ENCODE measurements at regions not wholly inside any gene's neighbourhood (a gene's known extent, or its start where the extent isn't known, plus 50 kb on each side); places are given as distances from the start of the nearest gene placed in this dataset.
"Not testable (repeated sequence)": the region's sequence is repeated elsewhere in the genome, so short reads cannot be mapped to it uniquely, and the experiment has no call there.

- Histone ChIP-seq H4K8ac (replicated peaks; ENCODE audit: insufficient read length, low read depth, low read length) (no peak overlapping the region), H3K9ac (ENCODE audit: extremely low read depth, insufficient read length, low read length) (no peak overlapping the region), H2BK20ac (ENCODE audit: low read depth, low read length, poor library complexity, severe bottlenecking) (no peak overlapping the region), H3K56ac (ENCODE audit: insufficient read length, low read depth, low read length) (no peak overlapping the region), H2AK5ac (ENCODE audit: insufficient read length, low read length) (no peak overlapping the region), H3K23me2 (ENCODE audit: insufficient read length, low read depth, low read length, poor library complexity, severe bottlenecking) (no peaks in the 10 kb centered on the region), H4K91ac (ENCODE audit: insufficient read length, low read depth, low read length) (no peak overlapping the region), H2BK12ac (ENCODE audit: insufficient read length, low read depth, low read length) (no peak overlapping the region), H3K4me1 (ENCODE audit: insufficient read depth, low read length) (no peaks in the 10 kb centered on the region), H3K23ac (ENCODE audit: insufficient read length, low read depth, low read length) (no peak overlapping the region), H2BK5ac (ENCODE audit: insufficient read length, low read length) (no peak overlapping the region), H2BK15ac (ENCODE audit: low read depth, low read length) (no peak overlapping the region), H3T11ph (ENCODE audit: low read length) (no peak overlapping the region), H3K27ac (ENCODE audit: insufficient read length, low read depth, low read length) (no peak overlapping the region), H2AFZ (ENCODE audit: low read length) (no peak overlapping the region), H3K4ac (ENCODE audit: low read depth, low read length) (no peak overlapping the region), H2BK120ac (ENCODE audit: low read depth, low read length, poor library complexity, severe bottlenecking) (no peak overlapping the region), H3K9me3 (ENCODE audit: control insufficient read depth, low read depth, low read length) (peaks cover 70% of the 10 kb centered on the region), H3K27me3 (ENCODE audit: insufficient read depth, low read length) (no peaks in the 10 kb centered on the region), H3K4me2 (ENCODE audit: insufficient read depth, insufficient read length, low read length) (no peak overlapping the region), H4K20me1 (ENCODE audit: control insufficient read depth, insufficient read depth, insufficient read length) (no peaks in the 10 kb centered on the region), H3K14ac (ENCODE audit: insufficient read depth, low read length) (no peak overlapping the region), H3K18ac (ENCODE audit: insufficient read length, low read depth, low read length) (no peak overlapping the region), H4K5ac (ENCODE audit: insufficient read length, low read depth, low read length) (no peak overlapping the region), H3K79me1 (ENCODE audit: insufficient read depth, low read depth, low read length, poor library complexity, severe bottlenecking) (no peaks in the 10 kb centered on the region), H3K79me2 (ENCODE audit: insufficient read depth, low read length) (no peaks in the 10 kb centered on the region)
- Mint-ChIP-seq H3K36me3 (ENCODE audit: insufficient read depth in 1 of 3, low read depth in 3 of 3) (peaks cover 16 to 53% (median 46%) of the 10 kb centered on the region in 3 experiments), H3K27me3 (ENCODE audit: low read depth) (peaks cover 6% of the 10 kb centered on the region; the same call in 1 of the 2 replicates), H3K9me3 (peaks cover 97 to 99% of the 10 kb centered on the region in 2 experiments), H3K4me1 (no peaks in the 10 kb centered on the region), H3K27ac (no peak overlapping the region), H3K4me3 (no peak overlapping the region)
- WGBS (ENCODE audit: extremely low coverage, insufficient read length, low lambda C conversion rate), result no CpG with 5 or more reads among the region's 7 CpGs
- TF ChIP-seq CTCF (conservative IDR thresholded peaks at IDR 0.05), result no peak
- no peak for DNase-seq
Observed at GRCh38 chr20:29119141-29119540, 2138.3 kb upstream of the DEFB115 start.

- H3K9me3 Mint-ChIP-seq, result peaks cover 97 to 99% of the 10 kb centered on the region in 2 experiments
Observed at GRCh38 chr20:29119684-29120083, 2137.8 kb upstream of the DEFB115 start.

More at GRCh38 chr20:29119684-29120083, 2137.8 kb upstream of the DEFB115 start:
- H3K4me2 ChIP-seq (ENCODE audit: insufficient read depth, insufficient read length, low read length); H2BK120ac ChIP-seq (ENCODE audit: low read depth, low read length, poor library complexity, severe bottlenecking); H3K79me1 ChIP-seq (ENCODE audit: insufficient read depth, low read depth, low read length, poor library complexity, severe bottlenecking); H3K4me1 ChIP-seq (ENCODE audit: insufficient read depth, low read length); H3K23ac ChIP-seq (ENCODE audit: insufficient read length, low read depth, low read length); H2AFZ ChIP-seq (ENCODE audit: low read length); H4K5ac ChIP-seq (ENCODE audit: insufficient read length, low read depth, low read length); H4K20me1 ChIP-seq (ENCODE audit: control insufficient read depth, insufficient read depth, insufficient read length); H2BK12ac ChIP-seq (ENCODE audit: insufficient read length, low read depth, low read length); H3K4me1 Mint-ChIP-seq; H3K27ac ChIP-seq (ENCODE audit: insufficient read length, low read depth, low read length); H3K27ac Mint-ChIP-seq; H3K79me2 ChIP-seq (ENCODE audit: insufficient read depth, low read length); H3K23me2 ChIP-seq (ENCODE audit: insufficient read length, low read depth, low read length, poor library complexity, severe bottlenecking); H4K8ac ChIP-seq (replicated peaks; ENCODE audit: insufficient read length, low read depth, low read length); H3K27me3 Mint-ChIP-seq (ENCODE audit: low read depth); H3K9ac ChIP-seq (ENCODE audit: extremely low read depth, insufficient read length, low read length); H3K14ac ChIP-seq (ENCODE audit: insufficient read depth, low read length); H3K27me3 ChIP-seq (ENCODE audit: insufficient read depth, low read length); H3K18ac ChIP-seq (ENCODE audit: insufficient read length, low read depth, low read length); H2BK20ac ChIP-seq (ENCODE audit: low read depth, low read length, poor library complexity, severe bottlenecking); H2AK5ac ChIP-seq (ENCODE audit: insufficient read length, low read length); H3T11ph ChIP-seq (ENCODE audit: low read length); H3K56ac ChIP-seq (ENCODE audit: insufficient read length, low read depth, low read length); H2BK15ac ChIP-seq (ENCODE audit: low read depth, low read length); DNase-seq; H3K4me3 Mint-ChIP-seq; H2BK5ac ChIP-seq (ENCODE audit: insufficient read length, low read length); H3K4ac ChIP-seq (ENCODE audit: low read depth, low read length); H4K91ac ChIP-seq (ENCODE audit: insufficient read length, low read depth, low read length): not testable (repeated sequence)
- peaks cover 16 to 57% (median 46%) of the 10 kb centered on the region in 3 experiments for H3K36me3 Mint-ChIP-seq (ENCODE audit: insufficient read depth in 1 of 3, low read depth in 3 of 3)
- H3K9me3 ChIP-seq (ENCODE audit: control insufficient read depth, low read depth, low read length), result peaks cover 68% of the 10 kb centered on the region
- no CpG with 5 or more reads among the region's 1 CpG for WGBS (ENCODE audit: extremely low coverage, insufficient read length, low lambda C conversion rate)
